ENCODE measurements at regions not wholly inside any gene's neighbourhood (a gene's known extent, or its start where the extent isn't known, plus 50 kb on each side); places are given as distances from the start of the nearest gene placed in this dataset.
A peak's percentile ranks its signal among the peaks of the same experiment; 100 is the strongest.

- intact Hi-C loops (cut with micrococcal nuclease): no loop called here
- 96% methylated on average over 7 of the region's 7 CpGs for WGBS (ENCODE audit: insufficient coverage)
- Mint-ChIP-seq H3K4me1 (peaks cover 4% of the 10 kb centered on the region), H3K9me3 (ENCODE audit: insufficient read depth) (no peaks in the 10 kb centered on the region), H3K27me3 (no peaks in the 10 kb centered on the region), H3K4me3 (no peak overlapping the region), H3K27ac (no peak overlapping the region)
- Histone ChIP-seq H3K9ac (ENCODE audit: low read length) (no peak overlapping the region), H3K4me2 (replicated peaks; ENCODE audit: low read depth, low read length, poor library complexity, severe bottlenecking) (no peak overlapping the region), H3K27me3 (replicated peaks in 1 of 4; ENCODE audit: control extremely low read depth in 1 of 4, control insufficient read depth in 3 of 4, insufficient read depth in 4 of 4, low read length in 3 of 4) (no peaks in the 10 kb centered on the region), H3K79me2 (ENCODE audit: control insufficient read depth, insufficient read depth, low read length) (peaks cover 27% of the 10 kb centered on the region), H3K9me3 (ENCODE audit: control extremely low read depth in 1 of 3, control insufficient read depth in 2 of 3, insufficient read depth in 1 of 3, low read length in 2 of 3) (peaks cover 0 to 7% (median 0%) of the 10 kb centered on the region in 3 donors), H4K20me1 (ENCODE audit: control insufficient read depth, insufficient read depth, low read length, poor library complexity, severe bottlenecking) (no peaks in the 10 kb centered on the region), H3K36me3 (replicated peaks in 1 of 2; ENCODE audit: control extremely low read depth in 1 of 2, control insufficient read depth in 1 of 2, extremely low read depth in 1 of 2, insufficient read depth in 2 of 2, low read length in 1 of 2) (no peaks in the 10 kb centered on the region), H3K4me1 (ENCODE audit: control insufficient read depth in 2 of 2, insufficient read depth in 2 of 2, low read length in 2 of 2) (peaks cover 3 to 21% of the 10 kb centered on the region in 2 donors), H3K4me3 (ENCODE audit: control extremely low read depth in 1 of 5, extremely low read depth in 1 of 5, insufficient read depth in 1 of 5, low read depth in 2 of 5, low read length in 4 of 5) (no peak overlapping the region), H2AFZ (ENCODE audit: insufficient read depth, low read depth, low read length, poor library complexity, severe bottlenecking) (no peak overlapping the region), H3K27ac (ENCODE audit: low read length in 2 of 2) (no peak overlapping the region)
- CTCF ChIA-PET: no interaction called here
- POLR2A ChIA-PET: no interaction called here
- no peak for DNase-seq
- no peak for TF ChIP-seq CTCF (IDR thresholded peaks at IDR 0.05)
- no peak for TF ChIP-seq EZH2 (IDR thresholded peaks at IDR 0.05; ENCODE audit: borderline replicate concordance, insufficient read depth, low read depth, low read length, poor library complexity, severe bottlenecking)
- no peak for ATAC-seq (ENCODE audit: low read depth)
These were observed 248.8 kb downstream of the EIPR1 start for GRCh38 chr2:3128786-3129185.

DNA sequence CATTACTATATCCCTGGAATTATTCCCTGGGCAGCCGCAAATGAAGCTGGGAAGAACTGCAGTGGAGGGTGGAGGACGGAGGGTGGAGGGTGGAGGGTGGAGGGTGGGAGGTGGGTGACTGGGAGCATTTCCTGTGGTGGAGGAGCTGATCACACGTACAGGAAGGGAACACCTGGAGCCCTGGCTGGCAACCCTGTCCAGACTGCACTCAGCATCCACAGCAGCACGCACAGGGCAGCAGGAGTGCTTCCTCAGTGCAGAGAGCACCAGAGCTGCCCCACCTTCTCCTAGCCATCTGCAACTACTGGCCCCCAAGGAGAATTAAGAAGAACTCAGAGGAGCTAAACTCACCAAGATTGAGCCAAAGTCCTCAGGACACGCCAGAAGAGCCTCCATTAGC is 249.9 kb downstream of the EIPR1 start:
- Histone ChIP-seq H3K27ac (ENCODE audit: low read length in 2 of 2) (peak overlapping the region in 1 of 2 donors; percentile 66), H4K20me1 (ENCODE audit: control insufficient read depth, insufficient read depth, low read length, poor library complexity, severe bottlenecking) (no peaks in the 10 kb centered on the region), H3K4me2 (replicated peaks; ENCODE audit: low read depth, low read length, poor library complexity, severe bottlenecking) (peak overlapping the region; percentile 57), H3K27me3 (replicated peaks in 1 of 4; ENCODE audit: control extremely low read depth in 1 of 4, control insufficient read depth in 3 of 4, insufficient read depth in 4 of 4, low read length in 3 of 4) (no peaks in the 10 kb centered on the region), H2AFZ (ENCODE audit: insufficient read depth, low read depth, low read length, poor library complexity, severe bottlenecking) (peak overlapping the region; percentile 72), H3K9ac (ENCODE audit: low read length) (no peak overlapping the region), H3K79me2 (ENCODE audit: control insufficient read depth, insufficient read depth, low read length) (peaks cover 24% of the 10 kb centered on the region), H3K9me3 (ENCODE audit: control extremely low read depth in 1 of 3, control insufficient read depth in 2 of 3, insufficient read depth in 1 of 3, low read length in 2 of 3) (peaks cover 0 to 4% (median 0%) of the 10 kb centered on the region in 3 donors), H3K36me3 (replicated peaks in 1 of 2; ENCODE audit: control extremely low read depth in 1 of 2, control insufficient read depth in 1 of 2, extremely low read depth in 1 of 2, insufficient read depth in 2 of 2, low read length in 1 of 2) (no peaks in the 10 kb centered on the region), H3K4me1 (ENCODE audit: control insufficient read depth in 2 of 2, insufficient read depth in 2 of 2, low read length in 2 of 2) (peaks cover 3 to 21% of the 10 kb centered on the region in 2 donors), H3K4me3 (ENCODE audit: control extremely low read depth in 1 of 5, extremely low read depth in 1 of 5, insufficient read depth in 1 of 5, low read depth in 2 of 5, low read length in 4 of 5) (peak overlapping the region in 1 of 5 experiments; percentile 12)
- ChIA-PET CTCF (no interaction called here), POLR2A (no interaction called here)
- WGBS (ENCODE audit: insufficient coverage): 61% methylated on average over 3 of the region's 5 CpGs
- ATAC-seq (ENCODE audit: low read depth) (no peak), DNase-seq (no peak)
- Mint-ChIP-seq H3K27me3 (no peaks in the 10 kb centered on the region), H3K4me1 (peaks cover 4% of the 10 kb centered on the region), H3K4me3 (no peak overlapping the region), H3K27ac (no peak overlapping the region), H3K9me3 (ENCODE audit: insufficient read depth) (no peaks in the 10 kb centered on the region)
- intact Hi-C loops (cut with micrococcal nuclease): no loop called here
- no peak for TF ChIP-seq EZH2 (IDR thresholded peaks at IDR 0.05; ENCODE audit: borderline replicate concordance, insufficient read depth, low read depth, low read length, poor library complexity, severe bottlenecking)
- TF ChIP-seq CTCF (IDR thresholded peaks at IDR 0.05): no peak
